IPS DF 19.7 (cell line): ENCODE measurements at regions not wholly inside any gene's neighbourhood (a gene's known extent, or its start where the extent isn't known, plus 50 kb on each side); places are given as distances from the start of the nearest gene placed in this dataset.

ENCODE experiments used
- DNase-seq: peaks from one replicate; pipeline ENCODE4 v3.0.0-alpha.2; 2013; ENCODE audit warnings: low read depth, low spot score

GRCh38 chrX:107502316-107502715 is 52.9 kb downstream of the FRMPD3 start:
- DNase-seq = no peak

DNA sequence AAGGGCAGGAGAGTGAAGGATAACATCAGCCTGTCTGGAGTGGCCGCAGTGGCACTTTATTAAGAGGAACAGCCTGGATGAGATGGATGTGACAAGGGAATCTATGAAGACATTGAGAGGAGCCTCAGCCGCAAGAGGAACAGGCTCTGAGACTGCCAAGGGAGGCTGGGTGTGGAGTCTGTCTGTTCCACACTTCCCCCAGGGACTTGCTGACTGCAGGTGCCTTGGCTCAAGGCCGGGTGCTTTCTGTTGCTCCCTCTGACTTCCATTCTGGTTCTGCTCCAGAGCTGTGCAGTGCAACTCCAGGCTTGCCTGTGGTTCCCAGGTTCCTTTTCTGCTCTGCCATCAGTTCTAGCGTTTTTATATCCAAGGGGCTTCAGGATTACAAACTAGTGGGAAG is 54.6 kb downstream of the FRMPD3 start:
- DNase-seq = no peak

GRCh38 chrX:107505223-107505622 is 55.8 kb downstream of the FRMPD3 start:
- no peak for DNase-seq

- DNase-seq = no peak
Measured at GRCh38 chrX:107506596-107507031, 57.2 kb downstream of the FRMPD3 start.

DNA sequence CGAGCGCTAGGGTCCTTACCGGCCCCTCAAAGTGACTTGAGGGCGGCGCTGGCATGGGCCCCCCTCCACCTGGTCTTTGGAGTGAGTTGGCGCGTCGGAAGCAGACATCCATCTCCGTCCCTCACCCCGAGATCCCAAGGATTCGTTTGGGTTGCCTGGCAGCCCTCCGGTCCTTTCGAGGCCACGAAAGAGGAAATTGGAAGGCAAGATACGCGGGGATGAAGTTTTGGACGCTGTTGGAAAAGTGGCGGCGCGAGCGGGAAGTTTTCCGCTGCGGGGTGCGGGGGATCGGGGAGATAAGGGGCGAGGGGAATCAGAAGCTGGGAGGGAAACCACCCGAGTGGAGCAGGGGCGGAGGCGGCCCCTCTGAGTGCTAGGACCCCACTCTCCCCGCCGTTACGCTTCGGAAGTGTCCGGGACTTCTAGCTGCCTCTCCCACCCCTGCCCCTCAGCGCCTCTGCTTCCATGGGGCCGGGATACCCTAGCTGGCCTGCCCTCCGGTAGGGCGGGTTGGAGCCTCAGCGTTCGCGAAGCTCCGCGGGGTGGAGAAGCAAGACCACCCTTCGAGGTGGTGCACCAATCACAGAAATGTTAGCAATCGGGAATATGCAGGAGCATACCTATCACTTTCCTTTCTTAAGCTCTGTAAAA is 57.8 kb downstream of the FRMPD3 start:
- no peak for DNase-seq

DNA sequence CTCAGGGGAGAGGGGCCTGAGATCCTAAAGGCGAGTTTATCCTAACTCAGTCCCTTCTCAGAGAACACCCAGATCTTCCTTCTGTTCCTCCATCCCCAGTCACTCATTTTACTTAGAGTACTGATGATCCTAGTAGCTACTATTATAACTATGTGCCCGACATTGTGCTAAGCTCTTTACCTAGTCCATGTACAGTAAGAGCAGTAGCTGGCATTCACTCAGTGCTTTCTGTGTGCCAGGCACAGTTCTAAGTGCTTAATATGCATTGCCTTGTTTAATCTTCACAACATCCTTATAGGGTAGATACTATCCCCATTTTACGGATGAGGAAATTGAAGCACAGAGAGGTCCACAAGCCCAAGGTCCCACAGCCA is 58.3 kb downstream of the FRMPD3 start:
- no peak for DNase-seq

DNA sequence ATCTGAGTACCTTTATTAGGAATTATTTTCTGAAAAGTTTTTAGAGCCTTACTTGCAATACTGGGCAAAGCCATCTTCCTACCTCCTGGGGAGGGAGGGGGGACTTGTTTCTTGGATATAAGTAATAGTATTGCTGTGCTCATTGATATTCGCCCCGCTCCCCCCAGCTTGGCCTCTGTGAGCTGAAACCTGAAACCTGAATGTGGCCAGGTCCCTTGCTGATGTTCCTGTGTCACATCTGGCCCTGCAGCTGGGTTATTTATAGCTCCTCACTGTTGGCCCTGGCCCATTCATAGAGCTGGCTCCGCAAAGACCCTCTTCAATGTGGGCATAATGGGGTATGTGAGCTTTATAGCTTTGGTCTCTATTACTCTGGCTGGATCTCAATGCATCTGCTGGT is 59.5 kb downstream of the FRMPD3 start:
- DNase-seq = no peak

GRCh38 chrX:107514944-107515343 is 65.5 kb downstream of the FRMPD3 start:
- no peak for DNase-seq

DNA sequence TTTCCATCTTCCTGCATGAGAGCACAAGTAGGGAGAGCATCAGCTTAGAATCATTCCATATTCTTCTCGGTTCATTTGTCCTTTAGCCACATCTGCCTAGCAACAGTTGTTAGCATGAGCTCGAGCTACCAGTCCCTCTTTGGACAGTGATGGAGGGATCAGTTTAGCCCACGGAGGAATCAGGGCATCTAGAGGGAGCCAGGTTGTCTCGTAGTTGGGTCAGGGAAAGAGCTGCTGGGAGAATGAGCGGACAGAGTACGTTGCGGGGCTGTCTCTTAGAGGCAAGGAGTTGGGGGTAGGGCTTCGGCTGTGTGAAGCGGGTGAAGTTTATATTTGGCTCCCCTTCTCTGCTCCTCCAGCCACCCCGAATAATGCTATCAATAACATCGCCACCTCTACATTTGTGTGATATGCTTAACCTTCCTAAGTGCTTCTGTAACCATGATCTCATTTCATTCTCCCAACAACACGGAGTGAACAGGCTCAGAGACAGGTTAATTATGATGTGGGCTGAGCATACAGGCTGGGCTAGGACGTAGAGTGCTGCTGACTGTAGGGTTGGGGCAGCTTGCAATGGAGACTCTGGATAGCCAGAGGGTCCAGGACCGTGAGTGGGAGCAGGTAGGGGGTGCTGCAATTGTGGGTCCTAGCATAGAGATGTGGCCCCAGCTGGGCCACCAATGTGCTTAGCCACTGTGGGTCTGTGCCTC is 72.6 kb downstream of the FRMPD3 start:
- no peak for DNase-seq

GRCh38 chrX:107522901-107523300 is 73.4 kb downstream of the FRMPD3 start:
- no peak for DNase-seq

DNA sequence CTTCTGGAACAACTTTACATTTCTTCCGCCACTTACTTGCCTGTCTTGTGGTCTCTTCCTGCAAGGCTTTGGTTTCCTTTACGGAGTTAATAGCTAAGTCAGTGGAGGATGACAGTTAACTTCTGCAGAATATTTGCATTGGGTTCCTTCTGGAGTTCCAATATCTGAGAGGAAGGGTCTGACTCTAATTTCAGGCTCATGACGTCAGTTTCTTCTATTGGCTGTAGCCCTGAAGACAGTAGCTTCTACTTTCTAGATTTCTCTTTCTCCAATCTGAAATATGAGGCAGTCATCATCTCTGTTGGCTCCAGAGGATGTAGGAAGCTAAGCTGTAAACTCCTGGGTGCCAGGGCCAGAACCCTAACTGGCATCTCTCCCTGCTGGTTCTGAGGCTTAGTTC is 76.7 kb downstream of the FRMPD3 start:
- no peak for DNase-seq

DNA sequence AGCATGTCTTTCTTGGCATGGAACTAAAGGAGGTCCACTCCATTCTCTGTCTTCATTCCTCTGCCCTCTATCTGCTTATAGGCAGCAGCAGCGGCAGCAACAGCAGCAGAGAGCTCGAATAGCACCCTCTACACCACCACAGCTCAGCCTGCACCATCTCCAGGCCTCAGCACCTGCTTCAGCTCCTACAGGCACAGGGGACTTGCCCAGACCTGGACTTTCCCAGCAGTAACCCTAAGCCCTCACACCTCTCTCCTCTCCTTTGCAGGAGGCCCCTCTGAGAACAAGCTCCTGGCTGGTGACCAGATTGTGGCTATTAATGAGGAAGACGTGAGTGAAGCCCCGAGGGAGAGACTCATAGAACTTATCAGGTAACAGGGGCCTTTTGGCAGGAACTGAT is 80.7 kb downstream of the FRMPD3 start:
- DNase-seq = no peak

- DNase-seq = no peak
Measured at GRCh38 chrX:107537815-107538214, 88.4 kb downstream of the FRMPD3 start.

- DNase-seq = no peak
Measured at GRCh38 chrX:107541244-107541643, 87.1 kb upstream of the PRPS1 start.

DNA sequence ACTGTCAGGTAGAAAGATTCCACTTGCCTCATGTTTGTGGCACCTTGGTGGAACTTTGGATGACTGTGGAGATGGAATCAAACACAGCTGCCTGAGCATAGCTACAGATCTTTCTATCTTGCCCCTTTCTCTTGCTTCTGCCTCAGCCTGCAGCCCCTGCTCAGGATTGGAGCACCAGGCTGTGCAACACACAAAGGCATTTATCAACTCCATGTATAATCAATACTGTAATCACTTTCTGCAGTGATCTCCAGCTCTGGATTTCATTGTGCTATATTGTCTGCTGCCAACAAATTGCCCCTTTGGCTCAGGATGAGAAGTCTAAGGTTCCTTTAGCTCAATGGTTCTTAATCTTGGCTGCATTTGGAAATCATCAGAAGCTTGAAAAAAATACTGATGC is 86.3 kb upstream of the PRPS1 start:
- DNase-seq = no peak

- no peak for DNase-seq
Measured at GRCh38 chrX:107542500-107542899, 85.8 kb upstream of the PRPS1 start.

GRCh38 chrX:107547621-107548020 is 80.7 kb upstream of the PRPS1 start:
- no peak for DNase-seq

DNA sequence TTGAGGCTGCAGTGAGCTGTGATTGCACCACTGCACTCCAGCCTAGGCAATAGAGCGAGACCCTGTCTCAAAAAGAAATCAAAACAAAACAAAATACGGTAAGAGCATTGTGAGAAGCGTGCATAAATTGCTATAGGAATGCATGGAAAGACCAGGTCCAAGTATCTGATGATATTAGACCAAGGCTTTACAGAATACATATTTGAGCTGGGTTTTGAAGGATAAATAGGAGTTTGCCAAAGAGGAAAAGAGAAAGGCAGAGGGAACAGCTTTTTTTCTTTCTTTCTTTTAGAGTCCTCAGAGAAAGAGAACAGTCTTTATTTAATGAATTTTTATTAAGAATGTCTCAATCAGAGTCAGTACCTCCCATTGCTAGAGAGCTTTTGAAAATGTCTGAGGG is 79.5 kb upstream of the PRPS1 start:
- DNase-seq = no peak

DNA sequence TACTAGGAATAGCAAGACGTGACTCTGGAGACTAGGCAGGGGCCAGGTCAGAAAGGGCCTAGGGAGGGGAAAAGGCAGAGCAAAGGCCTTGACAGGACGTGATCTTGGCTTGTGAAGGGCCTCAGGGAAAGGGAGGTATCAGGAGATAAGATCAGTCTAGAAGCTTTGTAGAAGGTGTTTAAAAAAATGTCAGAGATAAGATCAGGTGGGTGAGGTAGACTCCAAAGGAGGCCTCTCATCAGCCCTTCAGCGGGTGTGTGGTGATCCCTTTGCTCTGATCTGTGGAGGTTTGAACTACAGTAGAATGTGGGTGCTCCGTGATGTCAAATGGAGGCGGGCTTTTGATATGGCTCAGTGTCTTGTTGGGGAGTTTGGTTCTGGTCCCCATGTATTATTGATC is 78.8 kb upstream of the PRPS1 start:
- no peak for DNase-seq

DNA sequence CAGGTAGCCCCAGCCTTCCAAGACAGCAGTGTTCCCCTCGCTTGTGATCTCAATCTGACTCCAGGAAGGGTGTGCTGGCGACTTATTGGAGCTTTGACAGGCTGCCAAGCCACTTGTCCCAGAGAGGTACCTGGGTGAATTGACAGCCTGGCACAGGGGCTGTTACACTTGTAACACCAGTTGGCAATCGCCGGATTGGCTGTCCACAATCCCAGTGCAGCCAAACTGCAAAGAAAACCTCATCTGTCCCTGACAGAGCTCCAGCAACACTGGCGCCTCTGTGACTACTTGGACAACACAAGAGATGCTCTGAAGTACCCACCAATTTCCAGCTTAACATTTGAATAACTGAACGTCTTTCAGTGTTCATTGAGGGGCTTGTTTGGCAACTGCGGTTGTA is 76.8 kb upstream of the PRPS1 start:
- DNase-seq = no peak

DNA sequence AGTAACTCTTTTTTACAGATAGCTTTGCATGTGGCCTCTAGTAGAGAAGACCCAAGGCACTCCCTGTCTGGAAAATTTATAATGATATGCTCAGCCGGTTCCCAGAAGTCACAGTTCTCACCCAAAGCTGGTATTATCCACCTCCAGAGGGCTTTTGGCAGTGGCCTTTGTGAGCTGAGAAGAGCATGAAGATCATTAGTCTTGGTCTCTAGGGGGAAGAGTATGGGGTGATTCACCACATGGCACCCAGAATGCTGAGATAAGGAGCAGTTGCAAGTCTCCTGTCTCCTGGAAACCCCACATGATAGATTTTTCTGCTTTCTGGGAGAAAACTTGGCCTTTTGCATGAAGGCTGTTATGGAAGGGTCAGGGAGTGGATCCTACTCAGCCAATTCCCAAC is 75.4 kb upstream of the PRPS1 start:
- DNase-seq = no peak

DNA sequence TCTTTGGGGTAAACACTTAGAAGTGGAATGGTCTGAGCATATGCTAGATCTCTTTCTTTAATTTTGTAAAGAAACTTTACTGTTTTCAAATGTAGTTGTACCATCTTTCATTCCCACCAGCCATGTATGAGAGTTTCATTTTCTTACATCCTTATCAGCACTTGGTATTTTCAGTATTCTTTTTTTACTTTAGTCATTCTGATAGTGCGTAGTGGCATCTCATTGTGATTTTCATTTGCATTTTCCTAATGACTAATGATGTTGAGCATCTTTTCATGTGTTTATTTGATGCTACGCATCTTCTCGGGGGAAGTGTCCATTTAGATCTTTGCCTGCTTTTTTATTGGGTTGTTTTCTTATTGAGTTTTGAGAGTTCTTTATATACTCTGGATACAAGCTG is 71.3 kb upstream of the PRPS1 start:
- no peak for DNase-seq

GRCh38 chrX:107559506-107559905 is 68.8 kb upstream of the PRPS1 start:
- no peak for DNase-seq

GRCh38 chrX:107560041-107560440 is 68.3 kb upstream of the PRPS1 start:
- DNase-seq = no peak
